ENCODE measurements at regions not wholly inside any gene's neighbourhood (a gene's known extent, or its start where the extent isn't known, plus 50 kb on each side); places are given as distances from the start of the nearest gene placed in this dataset.

DNA sequence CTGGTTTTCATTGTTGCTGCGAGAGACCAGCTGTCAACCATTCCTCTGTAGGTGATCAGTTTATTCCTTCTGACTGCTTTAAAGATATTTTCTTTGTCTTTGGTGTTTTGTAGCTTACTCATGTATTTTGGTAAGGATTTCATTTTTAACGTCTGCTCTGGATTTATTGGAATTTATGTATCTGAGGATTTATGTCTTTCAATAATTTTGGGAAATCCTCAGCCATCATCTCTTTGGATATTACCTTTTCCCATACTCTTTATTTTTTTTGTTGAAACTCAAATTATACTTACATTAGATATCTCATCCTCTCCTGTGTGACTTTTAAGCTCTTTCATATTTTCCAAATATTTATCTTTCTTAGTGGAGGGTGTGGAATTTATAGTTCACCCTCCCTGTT lies 62.7 kb upstream of the COL8A1 start:
- TF ChIP-seq, protein P1, sequence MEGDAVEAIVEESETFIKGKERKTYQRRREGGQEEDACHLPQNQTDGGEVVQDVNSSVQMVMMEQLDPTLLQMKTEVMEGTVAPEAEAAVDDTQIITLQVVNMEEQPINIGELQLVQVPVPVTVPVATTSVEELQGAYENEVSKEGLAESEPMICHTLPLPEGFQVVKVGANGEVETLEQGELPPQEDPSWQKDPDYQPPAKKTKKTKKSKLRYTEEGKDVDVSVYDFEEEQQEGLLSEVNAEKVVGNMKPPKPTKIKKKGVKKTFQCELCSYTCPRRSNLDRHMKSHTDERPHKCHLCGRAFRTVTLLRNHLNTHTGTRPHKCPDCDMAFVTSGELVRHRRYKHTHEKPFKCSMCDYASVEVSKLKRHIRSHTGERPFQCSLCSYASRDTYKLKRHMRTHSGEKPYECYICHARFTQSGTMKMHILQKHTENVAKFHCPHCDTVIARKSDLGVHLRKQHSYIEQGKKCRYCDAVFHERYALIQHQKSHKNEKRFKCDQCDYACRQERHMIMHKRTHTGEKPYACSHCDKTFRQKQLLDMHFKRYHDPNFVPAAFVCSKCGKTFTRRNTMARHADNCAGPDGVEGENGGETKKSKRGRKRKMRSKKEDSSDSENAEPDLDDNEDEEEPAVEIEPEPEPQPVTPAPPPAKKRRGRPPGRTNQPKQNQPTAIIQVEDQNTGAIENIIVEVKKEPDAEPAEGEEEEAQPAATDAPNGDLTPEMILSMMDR (IDR thresholded peaks at IDR 0.05) = no peak
- no peaks in the 10 kb centered on the region for H3K27me3 ChIP-seq
- no peak for DNase-seq
- H3K4me3 ChIP-seq = no peak overlapping the region
- H3K27ac ChIP-seq = no peak overlapping the region
- intact Hi-C loops (cut with DNase I; ENCODE audit: low total_unique reads) = no loop called here
- no peaks in the 10 kb centered on the region for H3K4me1 ChIP-seq
- H3K36me3 ChIP-seq = no peaks in the 10 kb centered on the region
- no peaks in the 10 kb centered on the region for H3K9me3 ChIP-seq

DNA sequence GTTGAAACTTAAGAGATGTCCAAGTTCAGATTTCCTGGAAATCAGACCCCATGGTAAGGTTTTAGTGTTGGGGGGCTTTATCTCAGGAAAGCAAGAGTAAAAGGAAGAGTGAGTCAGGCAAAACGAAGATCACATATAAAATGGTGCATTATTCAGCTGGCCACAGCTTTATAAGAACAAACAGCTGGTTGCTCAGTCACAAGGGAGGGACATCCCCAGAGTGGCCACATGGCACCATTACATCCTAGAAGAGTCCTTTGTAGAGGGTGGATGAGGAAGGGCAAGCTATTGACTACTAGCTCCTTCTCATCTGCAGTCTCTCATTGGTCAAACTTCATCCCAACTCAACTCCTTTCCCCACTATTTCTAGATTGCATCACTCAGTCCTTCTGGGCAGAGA lies 68.3 kb upstream of the COL8A1 start:
- intact Hi-C loops (cut with DNase I; ENCODE audit: low total_unique reads) = no loop called here

DNA sequence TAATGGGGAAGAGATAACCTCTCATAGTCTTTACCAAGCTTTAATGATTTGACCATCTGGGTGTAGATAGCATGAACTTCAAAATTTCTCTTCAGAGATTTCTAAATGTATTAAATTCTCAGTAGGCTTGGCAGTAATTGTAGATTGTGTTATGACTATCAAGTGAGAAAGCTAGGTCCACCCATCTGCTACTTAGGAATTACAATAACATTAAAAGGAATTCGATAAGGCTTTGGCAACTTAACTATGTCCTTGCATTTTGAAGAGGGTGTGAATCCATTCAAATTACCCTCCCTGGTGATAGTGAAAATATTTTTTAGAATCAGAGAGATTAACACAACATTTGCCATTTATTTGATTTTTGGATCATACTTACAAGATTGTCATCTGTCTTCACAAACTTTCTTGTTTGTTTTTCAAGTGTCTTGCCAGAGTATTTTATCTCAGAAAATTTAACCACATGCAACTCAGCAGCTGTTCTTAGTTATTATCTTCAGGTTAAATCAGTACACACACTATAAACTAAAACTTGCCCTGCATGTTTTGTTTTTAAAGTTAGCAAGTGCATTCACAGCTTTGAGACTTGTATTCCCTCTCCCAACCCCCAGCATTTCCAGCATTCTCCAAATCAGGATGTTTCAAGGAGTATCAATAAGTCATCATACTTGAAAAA lies 69.6 kb upstream of the COL8A1 start:
- no peaks in the 10 kb centered on the region for H3K4me1 ChIP-seq
- intact Hi-C loops (cut with DNase I; ENCODE audit: low total_unique reads) = no loop called here
- no peak overlapping the region for H3K27ac ChIP-seq
- H3K4me3 ChIP-seq = no peak overlapping the region
- H3K27me3 ChIP-seq = no peaks in the 10 kb centered on the region
- H3K9me3 ChIP-seq = peaks cover 0 to 4% (median 0%) of the 10 kb centered on the region in 3 donors
- no peak for DNase-seq
- TF ChIP-seq, protein P1 (IDR thresholded peaks at IDR 0.05) = no peak
- no peaks in the 10 kb centered on the region for H3K36me3 ChIP-seq

More for the DNA sequence above, 68.3 kb upstream of the COL8A1 start:
- Histone ChIP-seq H3K27ac (no peak overlapping the region), H3K9me3 (peaks cover 0 to 4% (median 0%) of the 10 kb centered on the region in 3 donors), H3K4me3 (no peak overlapping the region), H3K4me1 (no peaks in the 10 kb centered on the region), H3K27me3 (no peaks in the 10 kb centered on the region), H3K36me3 (no peaks in the 10 kb centered on the region)
- TF ChIP-seq, protein P1 (IDR thresholded peaks at IDR 0.05) = no peak
- DNase-seq = no peak

DNA sequence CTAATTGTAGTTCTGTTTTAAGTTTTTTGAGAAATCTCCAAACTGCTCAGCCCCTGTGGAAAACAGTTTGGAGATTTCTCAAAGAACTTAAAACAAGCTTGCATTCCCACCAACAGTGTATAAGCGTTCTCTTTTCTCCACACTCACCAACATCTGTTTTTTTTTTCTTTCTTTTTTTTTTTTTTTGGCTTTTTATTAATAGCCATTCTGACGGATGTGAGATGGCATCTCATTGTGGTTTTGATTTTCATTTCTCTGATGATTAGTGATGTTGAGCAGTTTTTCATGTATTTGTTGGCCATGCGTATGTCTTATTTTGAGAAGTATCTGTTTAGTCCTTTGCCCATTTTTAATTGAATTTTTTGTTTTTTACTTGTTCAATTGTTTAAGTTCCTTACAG lies 73.1 kb upstream of the COL8A1 start:
- H3K4me3 ChIP-seq = no peak overlapping the region
- H3K9me3 ChIP-seq = peaks cover 0 to 4% (median 0%) of the 10 kb centered on the region in 3 donors
- TF ChIP-seq, protein P1 (IDR thresholded peaks at IDR 0.05) = no peak
- no peak for DNase-seq
- H3K36me3 ChIP-seq = no peaks in the 10 kb centered on the region
- no peaks in the 10 kb centered on the region for H3K27me3 ChIP-seq
- no peak overlapping the region for H3K27ac ChIP-seq
- peaks cover 0 to 10% (median 0%) of the 10 kb centered on the region in 4 donors for H3K4me1 ChIP-seq
- intact Hi-C loops (cut with DNase I; ENCODE audit: low total_unique reads) = no loop called here

DNA sequence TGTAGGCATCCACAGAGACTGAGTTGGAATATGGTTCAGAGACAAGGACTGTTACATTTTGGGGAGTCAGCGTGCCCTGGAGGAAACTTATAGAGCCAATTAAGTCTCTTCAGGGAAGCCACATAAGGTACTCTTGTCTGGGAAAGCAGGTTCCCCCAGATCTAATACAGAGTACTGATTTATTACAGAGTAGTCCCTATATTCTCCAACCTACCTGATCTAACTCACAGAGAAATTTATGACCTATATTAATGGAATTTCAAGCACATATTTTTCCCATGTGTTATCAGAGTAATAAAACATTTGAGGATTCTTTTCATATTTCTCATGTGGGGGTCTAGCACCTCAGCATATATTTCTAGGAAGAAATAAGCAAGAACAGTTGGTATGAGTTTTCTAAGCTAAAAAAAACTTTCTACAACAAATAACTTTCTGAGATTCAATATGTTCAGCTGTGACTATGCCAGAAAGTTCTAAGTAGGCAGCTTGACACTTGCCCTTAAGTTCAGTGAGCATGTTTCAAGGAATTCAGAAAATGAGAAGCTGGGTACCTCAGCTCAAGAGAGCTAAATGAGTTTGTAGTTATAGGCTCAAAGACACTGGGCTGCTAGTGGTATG lies 75.3 kb upstream of the COL8A1 start:
- H3K4me1 ChIP-seq = peaks cover 0 to 10% (median 0%) of the 10 kb centered on the region in 4 donors
- intact Hi-C loops (cut with DNase I; ENCODE audit: low total_unique reads) = no loop called here
- TF ChIP-seq, protein P1 (IDR thresholded peaks at IDR 0.05) = no peak
- no peak for DNase-seq
- no peaks in the 10 kb centered on the region for H3K36me3 ChIP-seq
- no peak overlapping the region for H3K27ac ChIP-seq
- H3K9me3 ChIP-seq = peaks cover 0 to 4% (median 0%) of the 10 kb centered on the region in 3 donors
- no peaks in the 10 kb centered on the region for H3K27me3 ChIP-seq
- H3K4me3 ChIP-seq = no peak overlapping the region
